ENCODE measurements at regions not wholly inside any gene's neighbourhood (a gene's known extent, or its start where the extent isn't known, plus 50 kb on each side); places are given as distances from the start of the nearest gene placed in this dataset.
"Not testable (repeated sequence)": the region's sequence is repeated elsewhere in the genome, so short reads cannot be mapped to it uniquely, and the experiment has no call there.

- DNase-seq (ENCODE audit: low read depth) = no peak
Measured at GRCh38 chr13:89214185-89214584, 1543.0 kb downstream of the SLITRK5 start.

DNA sequence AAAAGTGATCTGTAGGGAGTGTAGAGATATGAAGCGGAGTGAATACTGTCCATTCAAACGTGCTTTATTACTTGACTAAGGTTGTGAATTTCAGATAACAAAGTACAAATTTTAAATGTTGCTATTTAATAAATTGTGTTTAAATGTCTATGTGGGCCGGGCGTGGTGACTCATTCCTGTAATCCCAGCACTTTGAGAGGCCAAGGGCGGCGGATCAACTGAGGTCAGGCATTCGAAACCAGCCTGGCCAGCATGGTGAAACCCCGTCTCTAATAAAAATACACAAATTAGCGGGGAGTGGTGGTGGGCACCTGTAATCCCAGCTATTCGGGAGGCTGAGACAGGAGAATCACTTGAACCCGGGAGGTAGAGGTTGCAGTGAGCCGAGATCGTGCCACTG lies 1544.1 kb downstream of the SLITRK5 start:
- not testable (repeated sequence) for DNase-seq (ENCODE audit: low read depth)

GRCh38 chr13:89217813-89218212 lies 1546.6 kb downstream of the SLITRK5 start:
- DNase-seq (ENCODE audit: low read depth) = no peak

DNA sequence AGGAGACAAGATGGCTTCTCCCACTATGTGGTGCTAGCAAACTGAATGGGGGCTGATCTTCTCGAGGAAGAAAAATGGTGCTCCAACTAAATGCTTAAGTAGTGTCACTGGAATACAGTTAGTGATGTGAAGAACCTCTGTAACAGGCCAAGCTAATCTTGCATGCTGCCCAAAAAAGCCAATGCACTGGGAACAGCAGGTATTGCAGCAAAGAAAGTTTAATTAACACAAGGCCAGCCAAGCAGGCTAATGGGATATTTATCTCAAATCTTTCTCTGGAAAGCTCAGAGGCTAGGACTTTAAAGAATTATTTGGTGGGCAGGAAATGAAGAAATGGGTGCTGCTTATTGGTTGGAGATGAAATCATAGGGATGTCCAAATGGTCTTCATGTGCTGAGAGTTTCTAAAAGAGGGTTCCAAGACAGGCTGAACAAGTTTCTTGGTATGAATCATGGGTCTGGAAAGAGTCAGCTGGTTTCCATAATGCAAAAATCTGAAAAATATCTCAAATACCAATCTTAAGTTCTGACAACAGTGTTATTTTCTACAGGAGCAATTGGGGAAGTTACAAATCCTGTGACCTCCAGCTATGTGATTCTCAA lies 1550.5 kb downstream of the SLITRK5 start:
- no peak for DNase-seq (ENCODE audit: low read depth)

DNA sequence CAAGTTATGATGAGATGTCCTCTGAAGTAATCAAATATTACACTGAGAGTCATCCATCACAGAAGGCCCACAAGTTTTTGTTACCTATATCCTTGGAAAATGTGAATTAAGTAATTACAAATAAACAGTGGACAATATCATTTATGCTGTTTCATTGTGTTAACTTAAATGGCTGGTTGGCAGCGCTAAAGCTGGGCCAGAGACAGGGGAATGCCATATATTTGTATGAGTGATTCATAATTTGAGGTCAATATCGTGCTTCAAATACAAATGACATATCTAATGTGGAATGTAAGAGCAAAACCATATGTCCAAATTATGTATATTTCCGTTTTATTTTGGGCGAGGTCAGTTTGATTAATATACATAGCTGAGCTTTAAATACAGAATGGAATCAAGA lies 1556.2 kb downstream of the SLITRK5 start:
- peak; percentile 30 for DNase-seq (ENCODE audit: low read depth)

DNA sequence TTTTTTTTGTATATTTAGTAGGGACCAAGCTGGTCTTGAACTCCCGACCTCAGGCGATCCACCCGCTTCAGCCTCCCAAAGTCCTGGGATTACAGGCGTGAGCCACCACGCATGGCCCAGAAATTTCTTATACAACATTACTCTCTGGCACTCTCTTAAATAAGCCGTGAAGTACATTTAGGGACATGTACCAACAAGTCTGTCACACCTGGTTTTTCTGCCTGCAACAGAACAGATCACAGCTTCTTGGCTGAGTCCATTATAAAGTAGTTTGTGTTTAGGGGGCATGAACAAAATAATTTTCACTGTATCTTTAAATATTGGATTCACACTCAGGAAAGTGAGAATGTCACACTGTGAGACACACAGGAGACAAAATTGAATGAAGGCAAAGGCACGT lies 1567.3 kb downstream of the SLITRK5 start:
- DNase-seq (ENCODE audit: low read depth) = no peak

DNA sequence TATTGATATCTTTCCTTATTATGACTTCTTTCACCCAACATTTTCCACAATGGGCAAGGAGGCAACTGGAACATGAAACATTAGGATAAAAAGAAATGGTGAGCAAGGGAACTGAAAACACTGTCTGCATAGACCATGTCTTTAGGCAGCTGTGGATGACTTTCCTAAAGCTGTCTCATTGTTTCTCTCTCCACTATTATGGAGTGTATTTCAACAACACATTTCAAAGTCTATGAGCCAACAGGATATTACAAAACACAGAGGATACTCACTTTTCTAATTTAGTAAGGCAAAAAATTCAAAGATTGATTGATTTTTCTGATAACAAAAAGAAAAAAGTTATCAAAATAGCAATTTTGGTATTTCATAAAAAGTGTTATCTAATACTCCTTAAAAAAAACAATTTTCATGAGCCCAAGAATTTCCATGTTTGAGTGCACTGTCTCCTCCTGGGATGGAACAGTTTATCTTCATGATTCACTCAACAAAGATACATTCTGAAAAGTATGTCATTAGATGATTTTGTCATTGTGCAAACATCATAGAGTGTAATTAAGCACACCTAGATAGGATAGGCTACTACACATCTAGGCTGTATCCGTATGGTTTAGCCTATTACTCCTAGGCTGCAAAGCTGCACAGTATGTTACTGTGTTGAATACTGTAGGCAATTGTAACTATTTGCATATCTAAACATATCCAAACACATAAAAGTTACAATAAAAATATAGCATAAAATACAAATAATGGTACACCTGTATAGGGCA lies 1568.4 kb downstream of the SLITRK5 start:
- DNase-seq (ENCODE audit: low read depth) = peak; percentile 55

GRCh38 chr13:89255844-89256406 lies 1584.8 kb downstream of the SLITRK5 start:
- peak; percentile 5 for DNase-seq (ENCODE audit: low read depth)

DNA sequence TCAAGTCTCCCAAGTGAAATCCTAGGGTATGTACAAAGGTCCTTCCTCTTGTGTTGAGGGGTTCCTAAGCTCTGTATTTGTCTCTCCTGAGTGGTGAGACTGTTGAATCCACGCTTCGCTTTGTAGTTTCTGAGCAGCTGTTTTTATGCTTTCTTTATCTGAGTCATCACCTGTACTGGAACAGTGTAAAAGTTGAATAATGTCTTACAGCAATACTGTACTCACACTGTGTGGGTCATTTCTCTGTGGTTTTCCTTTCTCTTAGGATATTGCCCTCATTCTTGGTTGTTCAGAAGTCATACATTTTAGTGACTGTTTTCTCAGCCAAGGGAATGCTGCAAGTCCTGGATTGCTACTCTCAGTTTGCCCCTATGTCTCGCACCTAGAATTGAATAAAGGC lies 1596.6 kb downstream of the SLITRK5 start:
- DNase-seq (ENCODE audit: low read depth) = peak; percentile 61

DNA sequence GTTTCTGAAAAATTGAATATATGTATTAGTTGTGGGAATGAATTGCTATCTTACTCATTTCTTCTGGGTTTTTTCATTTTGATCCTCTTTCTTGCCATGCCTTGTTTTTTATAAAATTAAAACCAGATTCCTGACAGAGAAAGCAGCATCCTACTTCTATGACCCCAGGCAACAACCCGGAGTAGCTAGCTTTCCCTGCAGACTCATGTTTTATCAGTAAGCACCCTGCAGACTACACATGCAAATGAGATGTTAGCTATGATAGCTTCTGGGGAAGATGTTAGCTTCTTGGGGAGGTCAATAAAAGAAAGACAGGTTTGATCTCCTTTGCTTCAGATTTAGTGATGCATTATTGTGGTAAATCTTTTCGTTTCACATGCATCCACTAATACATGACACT lies 1598.6 kb downstream of the SLITRK5 start:
- DNase-seq (ENCODE audit: low read depth) = no peak

DNA sequence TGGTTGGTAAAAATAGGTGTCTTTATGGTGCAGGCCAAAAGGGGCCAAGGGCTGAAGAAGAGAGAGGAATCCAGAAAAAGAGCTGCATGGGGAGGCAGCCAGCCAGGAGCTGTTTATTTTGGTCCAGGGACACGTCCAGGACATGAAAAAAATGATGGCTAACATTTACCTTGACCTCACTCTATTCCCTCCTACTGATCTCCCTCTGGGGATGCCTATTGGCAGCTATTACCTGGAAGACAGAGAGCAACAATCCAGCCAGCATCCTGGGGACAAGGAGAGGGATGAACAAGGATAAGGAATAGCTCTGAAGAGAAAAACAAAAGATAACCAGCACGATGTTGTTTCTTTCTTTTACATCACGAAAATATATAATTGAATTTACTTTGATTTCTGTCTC lies 1599.6 kb downstream of the SLITRK5 start:
- DNase-seq (ENCODE audit: low read depth) = no peak

DNA sequence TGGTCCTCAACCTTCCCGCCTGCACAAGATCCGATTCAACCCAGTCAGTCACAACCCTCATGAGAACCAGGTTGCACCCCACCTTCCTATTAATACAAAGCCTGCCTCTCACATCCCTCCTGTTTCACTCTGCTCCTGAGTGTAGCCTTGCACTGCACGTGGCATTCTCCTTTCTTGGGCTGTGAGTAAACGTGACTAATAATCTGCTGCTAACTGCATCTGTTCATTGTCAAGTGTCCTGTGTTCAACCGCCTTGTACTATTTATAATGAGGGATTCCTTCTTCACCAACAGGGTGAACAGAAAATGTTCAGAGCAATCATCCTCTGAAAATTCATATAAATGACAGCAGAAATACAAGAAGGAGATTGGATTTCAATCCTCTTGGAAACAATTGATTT lies 1608.2 kb downstream of the SLITRK5 start:
- DNase-seq (ENCODE audit: low read depth) = peak; percentile 93

DNA sequence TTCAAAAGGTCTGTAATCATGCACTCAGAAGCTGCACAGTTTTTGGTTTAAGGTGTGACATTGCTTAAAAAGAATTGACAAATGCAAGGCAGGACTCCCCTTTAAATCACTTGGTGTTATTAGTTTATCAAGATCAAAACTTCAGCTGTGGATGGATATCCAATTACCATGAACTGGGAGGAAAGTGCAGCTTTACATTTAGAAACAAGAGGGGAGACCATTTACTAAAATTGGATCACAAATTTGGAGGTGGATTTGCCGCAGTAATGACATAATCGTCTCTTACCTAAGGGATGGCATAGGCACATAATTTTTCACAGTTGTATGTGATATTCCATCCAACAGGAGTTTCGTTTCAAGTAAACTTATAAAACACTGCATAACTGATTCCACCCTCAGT lies 1610.2 kb downstream of the SLITRK5 start:
- DNase-seq (ENCODE audit: low read depth) = no peak

DNA sequence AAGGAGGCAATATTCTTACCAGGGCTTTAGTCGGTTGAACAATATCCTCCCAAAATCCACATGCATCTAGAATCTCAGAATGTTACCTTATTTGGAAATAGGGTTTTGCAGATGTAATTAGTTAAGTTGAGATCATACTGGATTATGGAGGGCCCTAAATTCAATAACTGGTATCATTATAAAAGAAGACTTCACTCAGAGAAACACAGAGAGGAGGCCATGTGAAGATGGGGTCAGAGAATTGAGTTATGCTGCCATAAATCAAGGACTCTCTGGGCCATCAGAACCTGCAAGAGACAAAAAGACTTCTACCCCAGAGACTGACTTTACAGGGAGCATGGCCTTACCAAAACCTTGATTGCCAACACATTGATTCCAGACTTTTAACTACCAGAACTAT lies 1611.1 kb downstream of the SLITRK5 start:
- DNase-seq (ENCODE audit: low read depth) = no peak

- no peak for DNase-seq (ENCODE audit: low read depth)
Measured at GRCh38 chr13:89287381-89287780, 1616.2 kb downstream of the SLITRK5 start.

DNA sequence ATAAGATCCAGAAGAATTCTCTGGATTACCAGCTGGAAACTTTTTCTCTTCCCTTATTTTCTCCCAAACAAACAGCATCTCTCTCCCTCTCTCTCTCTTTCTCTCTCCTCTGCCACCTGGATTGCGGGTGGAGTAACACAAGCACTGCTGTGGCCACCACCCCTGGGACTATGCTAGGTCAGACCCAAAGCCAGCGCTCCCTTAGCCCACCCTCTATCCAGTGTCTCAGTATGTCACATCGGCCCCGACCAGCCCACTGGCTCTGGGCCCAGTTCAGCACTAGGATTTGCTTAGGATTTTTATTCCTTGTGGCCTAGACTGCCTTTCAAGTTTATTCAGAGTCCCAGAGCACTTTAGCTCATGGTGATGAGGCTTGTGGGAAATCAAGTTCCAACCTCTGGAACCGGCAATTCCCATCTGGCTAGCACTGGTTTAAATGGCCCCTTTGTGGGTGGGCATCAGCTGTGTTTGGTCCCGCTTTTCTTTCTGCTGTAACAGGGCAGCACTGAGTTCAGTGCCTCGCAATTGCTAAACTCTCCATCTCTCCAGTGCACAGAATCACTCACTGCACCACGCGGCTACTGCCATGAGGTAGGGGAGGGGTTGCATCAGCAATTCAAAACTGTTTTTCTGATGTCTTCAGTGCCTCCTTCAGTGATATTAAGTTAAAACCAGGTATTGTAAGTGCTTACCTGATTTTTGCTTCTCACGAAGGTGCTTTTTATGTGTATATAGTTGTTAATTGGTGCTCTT lies 1623.1 kb downstream of the SLITRK5 start:
- DNase-seq (ENCODE audit: low read depth) = no peak

DNA sequence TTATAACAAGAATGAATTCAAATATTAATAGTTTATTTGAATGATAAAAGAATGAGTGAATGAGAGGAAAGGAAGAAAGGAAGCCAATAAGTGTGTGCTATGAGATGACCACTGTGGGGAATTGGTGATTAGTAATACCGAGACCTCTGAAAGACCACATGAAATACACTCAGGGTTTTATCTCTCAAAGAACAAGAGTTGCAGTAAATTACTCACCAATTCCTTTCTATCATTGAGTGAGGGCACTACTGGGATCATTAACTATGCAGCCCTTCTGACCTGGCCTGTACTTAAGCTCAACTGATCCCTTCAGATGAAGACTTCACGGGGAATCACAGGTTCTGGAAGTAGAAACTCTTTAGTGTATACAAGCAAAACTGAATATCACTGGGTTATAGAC lies 1636.1 kb downstream of the SLITRK5 start:
- no peak for DNase-seq (ENCODE audit: low read depth)

- no peak for DNase-seq (ENCODE audit: low read depth)
Measured at GRCh38 chr13:89310943-89311672, 1639.9 kb downstream of the SLITRK5 start.

- DNase-seq (ENCODE audit: low read depth) = peak; percentile 14
Measured at GRCh38 chr13:89315287-89315686, 1644.1 kb downstream of the SLITRK5 start.

DNA sequence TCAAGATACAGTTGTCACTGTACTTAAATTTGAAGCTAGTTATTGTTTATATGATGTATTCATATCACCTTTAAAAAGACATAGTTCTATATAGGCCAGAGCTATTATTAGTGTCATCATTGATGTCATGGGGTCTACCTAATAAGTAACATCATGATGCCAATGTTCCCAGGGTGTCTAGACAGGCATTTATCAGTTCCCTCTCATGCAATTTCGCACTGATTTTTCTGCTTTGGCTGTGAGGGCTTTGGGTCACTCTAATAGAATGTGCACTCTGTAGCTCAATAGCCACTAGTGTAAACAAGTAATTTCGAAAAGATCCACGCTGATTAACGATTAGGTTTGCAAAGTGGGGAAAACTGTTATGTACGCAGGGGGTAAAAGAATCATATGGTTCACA lies 1651.3 kb downstream of the SLITRK5 start:
- DNase-seq (ENCODE audit: low read depth) = no peak

DNA sequence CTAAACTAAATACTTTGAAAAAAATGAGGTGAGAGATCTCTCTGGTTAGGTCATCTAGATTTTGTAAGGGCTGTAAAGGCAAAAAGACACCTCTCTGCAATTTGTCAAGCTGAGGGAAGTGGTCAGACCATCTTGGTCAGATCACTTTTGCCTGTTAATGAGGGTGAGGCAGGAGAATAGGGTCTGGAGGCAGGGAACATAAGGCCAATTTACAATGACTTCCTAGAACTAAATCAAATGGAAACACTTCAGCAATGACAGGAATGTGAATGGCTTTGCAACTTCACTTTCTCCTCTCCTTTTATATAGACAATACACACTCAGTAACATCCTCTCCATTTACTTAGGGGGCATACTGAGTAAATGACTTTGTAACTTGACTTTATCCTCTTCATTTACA lies 1653.4 kb downstream of the SLITRK5 start:
- DNase-seq (ENCODE audit: low read depth) = no peak

DNA sequence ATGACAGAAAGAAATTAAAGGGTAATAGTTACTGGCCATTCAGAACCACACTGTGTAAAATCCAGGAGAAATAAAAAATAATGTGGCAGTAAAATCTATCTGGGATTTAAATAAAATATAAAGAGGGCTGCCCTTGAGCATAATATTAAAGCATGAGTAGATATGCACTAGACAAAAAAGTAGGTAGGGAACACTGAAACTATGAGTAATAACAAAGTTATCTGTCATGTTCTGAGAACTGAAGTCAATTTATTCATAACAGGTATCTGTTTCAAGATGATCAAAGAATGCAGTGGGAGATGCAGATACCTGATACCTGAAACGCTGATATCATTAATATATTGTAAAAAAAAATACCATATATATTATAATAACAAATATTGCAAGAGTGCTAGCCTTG lies 1672.0 kb downstream of the SLITRK5 start:
- no peak for DNase-seq (ENCODE audit: low read depth)

Measured in amniotic epithelial cell (primary cell).